Neural progenitor cell (in vitro differentiated cells): ENCODE measurements at regions not wholly inside any gene's neighbourhood (a gene's known extent, or its start where the extent isn't known, plus 50 kb on each side); places are given as distances from the start of the nearest gene placed in this dataset.

Source experiments
- EZH2 ChIP-seq: fragments of 200-600 bp; sonication (generic); IDR thresholded peaks from 2 replicates; pipeline ENCODE4 v1.6.1; 2017; ENCODE audit warnings: antibody characterized with exemption, mild to moderate bottlenecking, moderate library complexity
- TF ChIP-seq, protein P1 (sequence below): fragments of 200-600 bp; sonication (generic); IDR thresholded peaks from 2 replicates; pipeline ENCODE4 v1.5.1; 2017; ENCODE audit warnings: antibody characterized with exemption, mild to moderate bottlenecking

DNA sequence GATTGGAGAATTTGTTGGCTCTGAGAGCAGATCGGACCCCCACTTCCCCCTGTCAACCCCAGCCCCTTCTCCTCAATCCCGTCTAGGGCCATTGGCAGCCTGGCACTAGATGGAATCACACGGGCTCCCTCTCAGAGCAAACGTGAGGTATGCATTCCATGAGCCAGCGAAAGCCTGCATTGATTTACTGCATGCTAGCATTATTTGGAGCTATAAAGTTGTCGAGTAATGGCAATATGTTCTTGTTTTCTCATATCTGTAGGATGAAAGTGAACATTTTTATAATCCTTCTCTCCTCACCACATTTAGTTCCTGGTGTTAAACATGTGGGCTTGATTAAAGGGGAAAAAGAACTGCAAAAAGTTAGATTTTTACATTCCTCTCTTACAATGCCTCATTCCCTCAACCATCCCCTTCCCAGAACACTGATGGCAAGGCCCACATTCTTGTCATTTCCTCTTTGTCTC lies 159.2 kb downstream of the SPRY1 start:
- TF ChIP-seq, protein P1, sequence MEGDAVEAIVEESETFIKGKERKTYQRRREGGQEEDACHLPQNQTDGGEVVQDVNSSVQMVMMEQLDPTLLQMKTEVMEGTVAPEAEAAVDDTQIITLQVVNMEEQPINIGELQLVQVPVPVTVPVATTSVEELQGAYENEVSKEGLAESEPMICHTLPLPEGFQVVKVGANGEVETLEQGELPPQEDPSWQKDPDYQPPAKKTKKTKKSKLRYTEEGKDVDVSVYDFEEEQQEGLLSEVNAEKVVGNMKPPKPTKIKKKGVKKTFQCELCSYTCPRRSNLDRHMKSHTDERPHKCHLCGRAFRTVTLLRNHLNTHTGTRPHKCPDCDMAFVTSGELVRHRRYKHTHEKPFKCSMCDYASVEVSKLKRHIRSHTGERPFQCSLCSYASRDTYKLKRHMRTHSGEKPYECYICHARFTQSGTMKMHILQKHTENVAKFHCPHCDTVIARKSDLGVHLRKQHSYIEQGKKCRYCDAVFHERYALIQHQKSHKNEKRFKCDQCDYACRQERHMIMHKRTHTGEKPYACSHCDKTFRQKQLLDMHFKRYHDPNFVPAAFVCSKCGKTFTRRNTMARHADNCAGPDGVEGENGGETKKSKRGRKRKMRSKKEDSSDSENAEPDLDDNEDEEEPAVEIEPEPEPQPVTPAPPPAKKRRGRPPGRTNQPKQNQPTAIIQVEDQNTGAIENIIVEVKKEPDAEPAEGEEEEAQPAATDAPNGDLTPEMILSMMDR = no peak
- no peak for TF ChIP-seq EZH2
